ENCODE measurements at regions not wholly inside any gene's neighbourhood (a gene's known extent, or its start where the extent isn't known, plus 50 kb on each side); places are given as distances from the start of the nearest gene placed in this dataset.
A peak's percentile ranks its signal among the peaks of the same experiment; 100 is the strongest.
"Not testable (repeated sequence)": the region's sequence is repeated elsewhere in the genome, so short reads cannot be mapped to it uniquely, and the experiment has no call there.

DNA sequence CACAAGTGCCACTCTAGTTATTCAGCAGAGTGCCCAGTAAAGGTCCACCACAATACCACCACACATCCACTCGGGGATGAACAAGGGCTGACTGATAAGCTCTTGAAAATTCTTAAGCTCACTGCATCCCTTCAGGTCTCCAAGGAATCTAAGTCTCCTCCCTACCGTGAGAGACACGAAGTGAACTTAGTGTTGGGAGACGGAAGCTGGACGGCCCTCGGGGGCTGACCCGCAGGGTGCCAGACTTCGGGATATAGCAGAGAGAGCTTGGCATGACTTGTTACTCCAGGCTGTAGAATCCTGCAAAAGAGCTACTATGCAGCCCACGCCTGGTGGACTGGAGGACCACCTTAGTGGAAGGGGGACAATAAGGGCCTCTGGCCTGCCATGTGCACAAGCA is 75.1 kb downstream of the LYZL1 start:
- not testable (repeated sequence) for DNase-seq

DNA sequence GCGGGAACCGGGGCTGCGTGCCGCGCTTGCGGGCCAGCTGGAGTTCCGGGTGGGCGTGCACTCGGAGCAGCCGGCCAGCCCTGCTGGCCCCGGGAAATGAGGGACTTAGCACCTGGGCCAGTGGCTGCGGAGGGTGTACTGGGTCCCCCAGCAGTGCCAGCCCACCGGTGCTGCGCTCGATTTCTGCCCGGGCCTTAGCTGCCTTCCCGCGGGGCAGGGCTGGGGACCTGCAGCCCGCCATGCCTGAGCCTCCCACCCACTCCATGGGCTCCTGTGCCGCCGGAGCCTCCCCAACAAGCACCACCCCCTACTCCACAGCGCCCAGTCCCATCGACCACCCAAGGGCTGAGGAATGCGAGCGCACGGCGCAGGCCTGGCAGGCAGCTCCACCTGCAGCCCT is 77.3 kb downstream of the LYZL1 start:
- DNase-seq, result not testable (repeated sequence)

GRCh38 chr10:29369419-29369818 is 80.5 kb downstream of the LYZL1 start:
- DNase-seq, result no peak

DNA sequence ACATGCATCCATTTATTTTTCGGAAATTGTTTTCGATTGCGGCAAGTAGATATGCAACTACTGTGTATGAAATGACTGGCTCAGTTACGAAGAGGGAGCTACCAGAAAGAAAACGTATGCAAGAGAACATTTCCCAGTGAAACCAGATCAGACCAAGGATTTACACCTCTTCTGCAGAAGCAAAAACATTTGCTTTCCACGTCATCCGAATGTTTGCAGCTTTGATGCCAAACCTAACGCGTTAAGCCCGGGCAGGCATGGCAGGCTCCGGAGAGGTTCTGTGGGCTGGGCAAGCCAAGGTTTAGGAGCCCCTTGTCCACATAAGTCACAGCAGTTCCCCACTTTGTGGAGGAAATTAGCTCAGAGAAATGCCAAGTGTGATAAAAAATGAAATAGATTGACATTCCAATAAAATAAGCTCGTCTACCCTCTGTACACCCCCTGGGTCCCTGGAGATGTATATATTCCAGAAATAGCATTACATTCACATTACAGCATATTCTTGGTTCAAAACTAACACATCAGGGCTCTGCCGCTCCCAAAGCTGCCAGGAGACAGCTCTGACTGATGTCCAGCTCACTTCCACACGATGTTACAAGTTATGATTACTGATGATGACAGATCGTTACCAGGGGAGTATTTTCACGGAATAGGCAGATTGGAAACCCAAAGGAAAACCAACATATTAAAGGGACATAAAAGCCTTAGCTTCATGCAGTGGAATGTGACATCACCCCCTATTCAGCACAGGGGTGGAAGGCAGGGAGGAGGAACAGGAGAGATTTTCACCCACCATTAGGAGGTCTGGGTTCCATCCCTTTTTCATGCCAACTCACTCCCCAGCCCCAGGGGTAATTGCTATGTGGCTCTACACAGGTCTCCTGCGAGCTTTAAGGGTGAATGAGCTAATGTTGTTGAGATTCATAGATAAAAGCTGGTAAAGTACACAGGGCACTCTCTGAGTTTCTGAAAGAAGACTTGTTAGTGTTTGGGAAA is 81.5 kb downstream of the LYZL1 start:
- DNase-seq, result no peak

DNA sequence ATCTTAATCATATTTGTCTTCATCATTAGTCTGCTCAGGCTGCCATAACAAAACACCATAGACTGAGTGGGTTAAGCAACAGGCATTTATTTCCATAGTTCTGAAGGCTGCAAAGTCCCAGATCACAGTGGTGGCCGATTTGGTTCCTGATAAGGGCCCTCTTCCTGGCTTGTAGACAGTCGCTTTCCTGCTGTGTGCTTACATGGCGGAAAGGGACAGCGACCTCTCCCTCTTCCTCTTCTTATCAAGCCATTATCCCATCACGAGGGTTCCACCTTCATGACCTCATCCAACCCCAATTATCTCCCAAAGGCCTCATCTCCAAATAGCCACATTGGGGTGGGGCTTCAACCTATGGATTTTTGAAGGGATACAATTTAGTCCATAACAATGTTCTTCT is 84.0 kb downstream of the LYZL1 start:
- DNase-seq, result no peak

DNA sequence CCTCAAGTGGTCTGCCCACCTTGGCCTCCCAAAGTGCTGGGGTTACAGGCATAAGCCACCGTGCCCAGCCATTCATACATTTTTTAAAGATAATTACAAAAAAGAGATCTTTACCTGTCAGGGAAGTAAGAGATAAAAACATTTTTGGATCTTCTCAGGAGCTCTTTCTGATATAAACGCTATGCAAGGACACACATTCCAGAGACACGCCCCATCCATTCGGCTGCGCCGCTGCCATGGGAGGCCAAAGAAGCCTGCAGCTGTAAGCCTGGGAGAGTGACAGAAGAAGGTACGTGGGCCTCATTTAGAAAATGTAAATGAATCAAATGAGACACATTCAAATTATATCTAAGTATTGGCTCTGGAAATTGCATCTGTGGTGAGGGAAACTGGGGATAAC is 85.3 kb downstream of the LYZL1 start:
- no peak for DNase-seq

- DNase-seq, result no peak
These were observed 87.0 kb downstream of the LYZL1 start for GRCh38 chr10:29375888-29376287.

GRCh38 chr10:29377333-29377961 is 88.6 kb downstream of the LYZL1 start:
- DNase-seq, result no peak

GRCh38 chr10:29378106-29378505 is 89.2 kb downstream of the LYZL1 start:
- DNase-seq, result no peak

DNA sequence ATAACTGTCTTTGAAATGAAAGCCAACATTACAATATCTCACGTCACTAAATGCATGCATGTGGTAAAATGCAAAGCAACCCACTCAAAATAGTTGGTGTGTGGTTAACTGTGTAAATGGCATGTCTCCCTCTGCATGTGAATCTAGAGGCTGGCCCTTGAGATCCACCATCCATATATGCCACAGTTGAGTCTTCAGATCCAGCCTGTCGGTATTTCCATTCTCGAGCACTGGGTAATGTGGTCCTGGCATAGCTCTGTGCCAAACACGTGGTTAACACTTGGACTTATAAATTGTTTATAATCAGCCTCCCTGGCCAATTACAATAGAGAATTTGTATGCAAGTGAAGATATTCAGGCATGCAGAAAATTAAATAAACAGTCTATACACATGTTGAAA is 90.3 kb downstream of the LYZL1 start:
- DNase-seq, result no peak

DNA sequence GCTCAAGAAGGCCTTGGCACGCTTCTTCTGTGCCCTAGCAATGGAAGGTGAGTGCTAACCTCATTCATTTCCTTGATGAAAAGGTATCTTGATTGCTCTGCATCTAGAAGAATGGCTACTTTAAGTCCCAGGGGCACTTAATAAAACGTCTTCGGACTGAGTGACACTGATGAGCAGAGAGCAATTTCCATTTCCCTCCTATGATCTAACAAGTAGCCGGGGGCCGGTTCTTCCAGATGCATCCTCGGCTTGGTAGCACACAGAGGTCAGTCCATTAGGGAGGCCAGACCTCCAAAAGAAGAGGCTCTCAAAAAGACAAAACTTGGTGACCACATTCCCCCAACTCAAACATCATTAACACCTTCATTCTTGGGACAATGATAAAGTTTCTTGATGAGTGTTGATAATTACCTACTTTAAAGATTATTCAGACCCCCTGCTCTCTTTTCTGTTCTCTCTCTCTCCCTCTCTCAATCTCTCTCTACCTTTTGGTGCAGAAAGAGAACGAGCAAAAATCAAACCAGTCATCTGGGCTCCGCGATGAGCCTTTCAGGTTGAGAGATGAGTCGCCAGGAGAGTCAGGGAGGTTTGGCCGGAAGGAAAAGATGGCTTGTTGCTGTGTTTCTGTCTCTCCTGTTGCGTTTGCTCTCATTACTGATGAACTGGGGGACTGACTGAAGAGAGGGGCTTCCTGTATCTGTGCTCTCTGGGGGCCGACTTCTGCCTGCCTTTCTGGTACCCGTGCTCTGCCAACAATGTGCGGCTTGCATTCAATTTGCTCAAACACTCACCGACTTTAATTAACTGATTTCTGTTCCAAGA is 91.1 kb downstream of the LYZL1 start:
- not testable (repeated sequence) for DNase-seq

DNA sequence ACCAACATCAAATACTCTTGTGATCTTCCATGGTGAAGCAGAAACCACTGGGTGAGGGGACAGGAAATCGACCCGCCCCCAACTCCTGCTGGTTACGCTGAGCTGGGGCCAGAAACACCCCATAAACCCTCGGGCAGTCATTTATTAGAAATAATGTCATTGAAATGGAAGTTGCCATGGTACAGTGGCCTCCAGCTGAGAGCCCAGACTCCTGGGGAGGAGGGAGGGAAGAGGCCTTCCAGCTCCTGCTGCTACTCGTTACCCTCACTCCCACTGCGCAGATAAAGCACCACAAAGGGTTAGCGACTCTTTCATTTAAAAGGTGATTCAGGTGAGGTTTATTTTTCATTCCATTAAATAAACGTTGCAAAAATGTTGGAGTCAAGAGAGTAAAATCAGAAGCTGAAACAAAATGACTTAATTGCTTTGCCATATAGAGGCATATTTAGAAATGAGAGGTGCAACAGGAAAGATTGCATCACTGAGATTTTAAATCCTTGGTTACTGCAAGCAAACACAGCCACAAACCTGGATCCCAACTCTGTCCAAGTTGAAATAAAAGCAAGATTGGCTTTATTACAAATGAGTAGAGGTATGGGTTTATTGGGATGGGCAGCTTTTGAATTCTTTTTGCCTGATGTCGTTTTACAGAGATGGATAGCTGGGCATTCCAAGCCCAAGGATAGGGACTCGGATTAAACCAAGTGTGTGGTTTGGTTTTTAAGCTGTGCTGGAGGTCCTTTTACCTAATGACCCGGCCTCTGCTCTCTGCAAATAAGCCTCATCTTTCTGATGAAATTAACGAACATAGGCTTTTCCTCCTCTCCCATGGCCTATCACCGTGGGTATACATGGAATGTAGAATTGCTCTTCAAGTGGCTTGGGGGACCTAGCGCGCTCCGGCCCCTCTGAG is 92.0 kb downstream of the LYZL1 start:
- DNase-seq, result not testable (repeated sequence)

- peak; percentile 8 for DNase-seq
These were observed 97.6 kb downstream of the LYZL1 start for GRCh38 chr10:29386342-29386999.

DNA sequence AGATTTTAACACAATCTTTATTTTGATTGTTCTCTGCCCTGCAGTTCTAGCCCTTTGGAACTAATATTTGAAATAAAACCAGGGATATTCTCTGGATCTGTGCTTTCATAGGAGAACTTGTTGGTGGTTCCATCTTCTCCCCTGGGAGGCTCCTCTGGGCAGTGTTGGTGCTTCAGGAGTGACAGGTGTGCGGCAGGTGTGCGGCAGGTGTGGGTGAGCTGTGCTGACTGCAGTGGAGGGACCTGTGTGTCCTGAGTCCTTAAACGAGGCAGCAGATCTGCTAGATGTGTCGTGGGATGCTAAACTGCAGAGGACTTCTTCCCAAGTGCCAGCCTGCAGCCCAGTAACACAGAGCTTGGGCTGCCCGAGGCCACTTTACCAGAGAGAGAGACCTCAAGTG is 98.4 kb downstream of the LYZL1 start:
- DNase-seq, result no peak

DNA sequence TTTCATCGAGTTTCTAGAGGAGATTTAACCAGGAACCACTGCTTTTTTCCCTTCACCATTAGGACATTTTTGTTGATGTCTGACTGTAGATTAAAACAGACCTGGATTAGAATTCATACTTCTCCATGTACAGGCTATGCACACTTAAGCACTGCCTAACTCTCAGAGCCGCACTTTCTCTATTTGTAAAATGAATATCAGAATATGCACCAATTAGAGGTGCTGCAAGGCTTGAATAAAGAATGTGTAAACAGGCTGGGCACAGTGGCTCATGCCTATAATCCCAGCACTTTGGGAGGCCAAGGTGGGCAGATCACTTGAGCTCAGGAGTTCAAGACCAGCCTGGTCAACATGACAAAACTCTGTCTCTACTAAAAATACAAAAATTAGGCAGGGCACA is 99.2 kb downstream of the LYZL1 start:
- not testable (repeated sequence) for DNase-seq

GRCh38 chr10:29389493-29389892 is 100.6 kb downstream of the LYZL1 start:
- no peak for DNase-seq

DNA sequence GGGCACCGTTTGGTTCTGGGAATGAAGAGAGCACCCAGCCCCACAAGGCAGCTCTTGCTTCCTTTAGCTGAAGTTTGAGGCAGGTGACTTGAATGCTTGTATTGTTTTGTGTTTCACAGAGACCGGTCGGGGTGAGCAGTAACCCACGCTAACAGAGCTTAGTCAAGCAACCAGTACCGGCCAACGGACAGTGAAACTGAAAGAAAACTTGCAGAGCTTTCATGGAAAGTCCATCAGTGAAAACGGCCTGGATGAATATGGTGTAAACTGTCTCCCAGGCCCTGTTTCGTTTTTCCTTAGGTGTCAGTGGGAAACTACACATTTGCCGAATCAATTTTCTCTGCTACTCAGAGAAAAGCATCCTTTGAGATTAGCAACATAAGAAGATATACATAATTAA is 101.1 kb downstream of the LYZL1 start:
- no peak for DNase-seq

- DNase-seq, result peak; percentile 35
These were observed 103.6 kb downstream of the LYZL1 start for GRCh38 chr10:29392376-29393021.

DNA sequence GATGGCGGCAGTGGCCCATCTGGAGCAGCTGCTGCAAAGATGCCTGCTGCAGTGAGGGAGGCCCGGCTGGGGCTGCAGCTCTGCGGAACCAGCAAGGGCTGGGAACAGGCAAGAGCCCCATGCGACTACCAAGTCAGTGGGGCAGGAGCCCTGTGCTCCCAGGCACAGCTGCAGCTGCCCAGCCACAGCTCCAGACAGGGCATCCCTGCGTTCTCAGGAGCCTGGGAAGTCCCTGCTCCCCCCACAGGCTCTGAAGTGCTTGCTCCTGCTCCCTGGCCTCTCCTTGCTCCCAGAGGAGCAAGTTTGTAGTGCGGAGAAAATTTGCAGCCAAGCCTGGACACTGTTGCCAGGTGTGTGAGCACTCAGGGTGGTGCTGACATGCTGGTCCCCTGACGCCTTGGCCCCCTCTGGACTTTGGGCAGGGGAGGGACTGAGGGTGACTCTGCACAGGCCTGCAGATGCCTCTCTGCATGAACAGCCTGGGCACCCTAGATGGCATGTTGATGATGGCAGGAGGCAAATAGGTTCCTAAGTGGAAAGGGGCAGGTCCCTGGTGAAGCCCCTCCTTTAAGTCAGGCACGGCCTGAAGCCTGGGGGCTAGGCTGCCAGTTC is 105.6 kb downstream of the LYZL1 start:
- DNase-seq, result no peak

- DNase-seq, result no peak
These were observed 106.5 kb downstream of the LYZL1 start for GRCh38 chr10:29395409-29395808.

DNA sequence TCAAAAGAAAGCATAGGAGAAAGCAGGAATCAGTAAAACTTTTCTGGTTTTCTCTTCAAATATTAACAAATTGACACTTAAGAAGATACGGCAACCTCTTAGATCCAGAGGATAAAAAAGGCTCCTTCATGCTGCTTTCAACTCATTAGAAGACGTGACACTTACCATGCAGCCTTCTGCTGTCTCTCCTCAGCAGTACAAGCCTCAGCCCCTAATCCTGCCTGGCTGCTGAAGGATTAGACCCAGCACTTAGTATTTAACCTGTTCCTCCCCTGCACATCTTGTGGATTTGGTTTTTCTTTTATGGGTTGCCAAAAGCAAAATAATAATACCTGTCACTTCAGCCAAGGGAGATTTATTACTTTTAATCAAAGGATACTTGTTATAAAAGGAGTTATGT is 108.4 kb downstream of the LYZL1 start:
- no peak for DNase-seq

Measured in activated naive CD4-positive, alpha-beta T cell treated with Interleukin-2 at 50 U/mL for 16 hours (primary cell).